NCI-H1930 (cell line): ENCODE measurements at regions not wholly inside any gene's neighbourhood (a gene's known extent, or its start where the extent isn't known, plus 50 kb on each side); places are given as distances from the start of the nearest gene placed in this dataset.

ENCODE experiments used
- DNase-seq, 2 experiments: peaks; one replicate each; lab custom pipeline; 2025; lab: John Stamatoyannopoulos, UW

GRCh38 chr12:24557738-24558137, 391.2 kb downstream of the BCAT1 start:
- DNase-seq: no peak

DNA sequence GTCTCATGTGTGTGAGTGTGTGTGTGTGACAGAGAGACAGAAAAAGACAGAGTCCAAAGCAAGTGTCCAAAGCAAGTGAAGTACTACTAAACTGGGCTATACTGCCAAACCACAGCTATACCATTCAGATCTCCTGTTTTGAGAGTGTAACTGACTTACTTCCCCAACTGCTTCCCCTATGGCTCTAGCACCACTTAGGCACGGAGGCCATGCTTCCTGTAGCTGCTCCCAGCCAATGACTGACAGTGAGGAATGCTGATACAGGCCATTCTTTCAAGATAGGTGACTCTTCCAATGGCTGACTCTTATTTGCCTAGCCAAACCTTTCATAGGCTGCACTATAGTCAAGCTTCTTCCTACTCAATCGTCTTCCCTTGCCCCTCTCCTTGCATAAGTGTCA, 393.2 kb downstream of the BCAT1 start:
- DNase-seq: no peak

- no peak for DNase-seq
These were observed 394.1 kb downstream of the BCAT1 start for GRCh38 chr12:24554612-24555295.

- no peak for DNase-seq
These were observed 395.6 kb downstream of the BCAT1 start for GRCh38 chr12:24553259-24553658.

- peak; percentile 88 for DNase-seq
These were observed 397.6 kb downstream of the BCAT1 start for GRCh38 chr12:24551163-24551786.

DNA sequence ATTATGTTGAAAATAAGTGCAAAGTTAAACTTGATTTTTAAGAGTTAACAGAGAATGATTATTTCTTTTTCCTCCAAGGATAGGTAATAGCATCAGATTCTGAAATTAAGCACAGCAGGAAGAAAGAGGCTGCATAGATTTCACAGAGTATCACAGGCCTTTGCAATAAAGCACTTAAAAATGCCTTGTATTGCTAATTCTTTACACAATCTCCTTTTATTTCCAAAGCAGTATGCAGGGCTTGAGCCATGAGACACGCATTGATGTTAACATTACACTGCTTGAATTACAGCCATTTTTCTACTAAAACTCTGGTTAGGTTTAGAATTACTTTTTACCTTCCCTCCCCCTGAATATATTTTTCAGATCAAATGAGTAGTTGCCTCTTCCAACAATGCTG, 398.3 kb downstream of the BCAT1 start:
- DNase-seq: no peak

DNA sequence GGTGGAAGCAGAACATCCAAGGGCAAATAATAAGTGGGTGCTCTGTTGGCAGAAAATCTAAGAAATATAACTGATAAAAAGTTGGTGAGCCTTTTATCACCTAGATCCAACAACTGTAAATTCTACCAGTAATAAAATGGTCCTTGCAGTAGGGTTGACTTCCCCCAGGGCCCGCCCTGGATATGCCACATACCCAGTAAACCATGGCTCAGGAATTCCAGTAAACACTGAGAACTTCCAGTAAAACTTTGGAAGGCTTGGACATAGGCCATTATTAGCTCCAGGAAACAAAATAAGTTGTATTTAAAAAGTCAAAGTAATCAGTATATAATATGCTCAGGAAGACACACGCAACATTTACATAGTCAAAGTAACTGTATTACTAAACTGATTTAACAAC, 402.2 kb downstream of the BCAT1 start:
- DNase-seq: no peak

DNA sequence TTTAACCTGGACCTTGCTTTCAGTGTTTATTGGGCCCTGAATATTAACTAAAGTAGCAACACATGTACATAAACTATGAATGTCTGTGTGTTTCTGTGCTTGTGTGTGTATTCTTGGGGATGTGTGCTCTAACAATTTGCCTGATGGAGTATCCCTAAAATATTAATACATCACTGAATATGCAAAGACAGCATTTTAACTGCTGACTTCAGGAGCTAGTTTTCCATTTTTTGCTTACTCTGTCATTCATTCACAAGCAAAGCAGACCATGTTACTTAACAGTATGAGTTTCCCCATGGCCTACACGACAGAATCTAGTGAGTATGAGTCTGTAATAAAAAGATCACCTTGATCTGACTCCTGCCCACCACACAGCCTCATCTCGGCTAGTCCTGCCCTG, 402.8 kb downstream of the BCAT1 start:
- DNase-seq: no peak

- DNase-seq: no peak
These were observed 404.5 kb downstream of the BCAT1 start for GRCh38 chr12:24544368-24544767.

DNA sequence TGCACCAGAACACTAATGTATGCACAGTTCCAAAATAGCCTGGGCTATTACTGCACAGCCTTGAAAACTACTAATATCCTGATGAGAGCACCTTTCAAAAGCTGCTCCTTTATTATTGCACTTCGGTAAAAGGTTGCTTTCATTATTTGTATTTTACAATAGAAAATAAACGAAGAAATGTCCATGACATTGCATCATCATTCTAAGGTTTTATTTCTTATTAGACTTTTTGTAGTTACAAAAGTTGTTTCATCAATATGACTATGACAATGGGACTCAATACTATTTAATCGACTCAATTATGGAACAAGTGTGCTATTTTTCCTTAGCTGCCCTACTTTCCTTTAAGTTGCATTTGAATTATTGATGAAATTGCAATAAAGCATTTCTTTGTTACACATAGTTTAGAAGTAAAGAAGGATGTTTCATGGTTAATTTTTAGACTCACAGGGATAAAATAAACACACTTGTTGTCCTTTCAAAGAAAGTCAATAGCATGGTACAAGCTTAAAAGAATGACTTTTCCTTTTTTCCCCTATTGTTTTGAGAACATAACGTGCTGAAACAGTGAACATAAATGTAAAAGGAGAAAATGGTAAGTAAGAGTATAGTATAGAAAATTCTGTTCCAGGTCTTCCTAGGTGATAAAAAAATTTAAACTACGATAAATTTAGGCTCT, 407.6 kb downstream of the BCAT1 start:
- no peak for DNase-seq

GRCh38 chr12:24539646-24540045, 409.3 kb downstream of the BCAT1 start:
- DNase-seq: no peak

DNA sequence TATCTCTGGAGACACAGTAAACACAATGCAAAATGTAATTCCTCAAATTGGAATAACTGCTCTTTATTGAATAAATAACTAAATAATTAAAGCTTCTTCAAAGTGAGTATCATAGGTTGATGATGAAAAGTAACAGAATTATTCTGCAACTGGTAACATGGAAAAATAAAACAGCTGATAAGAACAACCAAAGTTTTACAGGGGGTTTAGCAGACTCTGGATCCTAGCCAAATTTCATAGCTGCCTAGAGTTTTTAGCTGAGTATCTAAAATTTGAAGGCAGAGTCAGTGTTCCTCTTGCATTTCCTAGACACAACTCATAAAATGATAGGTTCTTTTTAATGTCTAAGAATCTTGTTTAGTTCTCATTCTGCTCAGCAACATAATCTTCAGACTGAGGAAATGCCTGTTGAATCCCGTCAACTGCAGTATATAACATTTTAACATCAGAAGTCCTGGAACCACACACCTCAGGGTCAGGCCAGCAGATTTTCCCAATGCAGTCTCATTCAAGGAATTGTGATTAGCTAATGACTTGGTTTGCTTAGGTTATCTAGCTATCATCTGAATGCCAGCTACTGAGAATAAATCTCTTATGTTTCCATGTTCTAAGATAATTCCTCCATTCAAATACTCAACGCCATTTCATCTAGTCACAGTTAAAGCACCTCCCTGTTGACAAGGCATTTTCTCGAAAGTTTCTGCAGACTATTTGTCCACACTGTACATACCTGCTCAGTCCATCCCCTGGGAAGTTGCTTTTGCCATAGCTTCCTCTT, 411.6 kb downstream of the BCAT1 start:
- no peak for DNase-seq

DNA sequence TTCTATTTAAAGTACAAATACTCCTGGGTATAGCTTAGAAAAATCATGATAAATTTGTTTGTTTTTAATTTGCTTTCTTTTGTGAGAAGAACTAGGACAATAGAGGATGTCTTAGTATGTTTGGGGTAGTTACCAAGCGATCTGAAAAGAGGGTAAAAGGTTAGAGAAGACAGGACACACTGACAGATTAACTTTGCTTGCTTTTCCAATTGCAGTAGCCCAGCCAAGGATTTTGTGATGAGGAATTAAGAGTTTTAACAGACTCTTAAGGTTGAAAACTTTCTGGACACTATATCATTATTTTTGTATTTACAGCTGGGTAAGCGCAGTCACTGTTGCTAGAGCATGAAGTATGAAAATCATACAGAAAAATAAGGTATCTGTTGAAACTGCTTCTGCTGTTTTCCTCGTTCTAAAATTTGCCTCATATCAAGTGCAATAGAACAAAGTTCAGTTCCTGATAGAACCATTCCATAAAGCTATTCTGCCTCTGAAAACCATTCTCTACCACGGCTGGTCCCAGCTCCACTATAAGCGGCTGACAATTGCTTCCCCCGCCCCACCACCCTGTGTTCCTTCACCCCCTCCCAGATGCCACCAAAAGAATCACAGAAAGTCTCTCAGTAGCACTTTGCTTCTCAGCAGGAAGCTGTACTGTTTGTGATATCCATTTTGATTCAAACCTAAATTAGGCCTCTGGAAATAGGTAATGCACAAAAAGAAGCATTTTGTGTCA, 413.4 kb downstream of the BCAT1 start:
- DNase-seq: no peak

GRCh38 chr12:24534622-24535021, 414.3 kb downstream of the BCAT1 start:
- no peak for DNase-seq

DNA sequence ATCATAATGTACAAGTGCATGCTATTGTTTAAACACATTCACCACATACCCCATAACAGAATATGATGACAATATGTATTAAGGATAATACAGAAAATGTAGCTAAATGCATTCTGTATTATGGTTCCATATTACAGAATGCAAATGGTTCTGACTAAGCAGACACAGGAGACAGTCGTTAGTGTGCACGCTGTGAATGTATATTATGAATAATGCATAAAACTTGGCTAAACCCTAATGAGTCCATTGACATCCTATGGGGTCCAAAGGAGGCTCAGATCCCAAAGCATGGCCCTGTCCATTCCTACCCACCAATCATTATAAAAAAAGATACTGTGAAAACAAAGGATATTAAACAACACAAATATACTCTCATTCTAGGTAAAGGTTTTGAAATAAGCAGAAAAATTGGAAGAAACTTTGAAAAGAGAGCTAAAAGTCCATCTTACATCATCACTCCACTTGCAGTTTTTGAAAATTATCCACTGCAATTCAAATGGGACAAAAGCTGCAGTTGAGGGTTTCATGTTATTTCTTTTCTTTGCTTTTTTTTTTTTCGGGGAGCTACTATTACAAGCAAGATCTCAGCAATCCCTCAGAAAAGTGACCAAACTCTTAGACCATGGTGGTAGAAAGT, 415.1 kb downstream of the BCAT1 start:
- no peak for DNase-seq

- no peak for DNase-seq
These were observed 418.2 kb downstream of the BCAT1 start for GRCh38 chr12:24530689-24531088.

GRCh38 chr12:24527102-24527501, 421.8 kb downstream of the BCAT1 start:
- DNase-seq: no peak

DNA sequence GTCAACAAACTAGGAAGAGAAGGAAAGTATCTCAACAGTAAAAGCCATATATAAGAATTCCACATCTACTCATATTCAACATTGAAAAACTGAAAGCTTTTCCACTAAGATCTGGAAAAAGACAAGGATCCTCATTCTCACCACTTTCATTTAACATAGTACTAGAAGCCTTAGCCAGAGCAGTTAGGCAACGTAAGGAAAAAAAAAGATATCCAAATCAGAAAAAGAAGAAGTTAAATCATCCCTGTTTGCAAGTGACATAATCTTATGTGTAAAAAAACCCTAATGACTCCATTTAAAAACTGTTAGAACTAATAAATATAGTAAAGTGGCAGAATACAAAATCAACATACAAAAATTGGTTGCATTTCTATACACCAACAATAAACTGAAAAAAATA, 426.2 kb downstream of the BCAT1 start:
- DNase-seq: no peak

- no peak for DNase-seq
These were observed 429.1 kb downstream of the BCAT1 start for GRCh38 chr12:24519759-24520158.

DNA sequence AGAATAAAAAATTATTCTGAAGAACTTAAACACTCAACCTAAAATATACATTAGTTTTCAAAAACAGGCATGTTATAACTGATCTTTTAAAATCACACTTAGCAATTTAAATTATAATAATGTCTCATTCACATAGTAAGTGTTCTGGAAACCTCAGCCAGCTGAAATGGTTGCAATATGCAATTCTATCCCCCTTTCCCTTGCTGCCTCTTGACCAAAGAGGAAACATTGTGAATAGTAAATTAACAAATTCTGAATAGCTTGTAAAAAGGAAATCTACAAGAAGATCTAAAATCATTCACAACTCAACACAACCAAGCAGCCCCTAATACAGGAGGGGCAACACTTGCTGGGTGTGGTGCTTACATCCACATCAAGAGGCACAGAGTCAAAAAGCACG, 431.9 kb downstream of the BCAT1 start:
- DNase-seq: no peak

GRCh38 chr12:24510581-24511125, 438.2 kb downstream of the BCAT1 start:
- no peak for DNase-seq
